Endothelial cell of umbilical vein (primary cell): ENCODE measurements at regions not wholly inside any gene's neighbourhood (a gene's known extent, or its start where the extent isn't known, plus 50 kb on each side); places are given as distances from the start of the nearest gene placed in this dataset.

ENCODE experiments used
- BruUV-seq: library from RNA; stranded (reverse); fragments of 400-500 nt; replicated peaks from 2 replicates; lab custom pipeline; 2021; lab: Mats Ljungman, UMichigan
- CTCF ChIA-PET: fragments of 300-600, 350-600 bp; sonication (Branson Sonifier 250); formaldehyde crosslinking; loops from one replicate; lab custom pipeline; 2021; ENCODE audit warnings: antibody characterized with exemption, inconsistent platforms; lab: Charles Lee
- POLR2A ChIA-PET: fragments of 300-600, 350-600 bp; sonication (Branson Sonifier 250); formaldehyde crosslinking; loops from one replicate; lab custom pipeline; 2021; ENCODE audit warnings: antibody characterized with exemption, inconsistent platforms; lab: Charles Lee
- DNase-seq: peaks from one replicate; pipeline ENCODE4 v3.0.0-alpha.2; 2011; ENCODE audit warnings: low read depth, low spot score
- FAIRE-seq: peaks from 2 replicates; lab custom pipeline; 2011; peaks lifted over from hg19 to GRCh38; lab: Jason Lieb, UNC
- H2AFZ ChIP-seq: 2 replicates; pipeline ENCODE4 v1.6.0; 2012; ENCODE audit warnings: low read depth, low read length, control low read depth, inconsistent platforms
- H3K27ac ChIP-seq: 2 replicates; pipeline ENCODE4 v1.5.1; 2011; ENCODE audit warnings: low read depth, mild to moderate bottlenecking, control low read depth, low read length, moderate library complexity; ENCODE audit not compliant: insufficient read depth
- H3K27me3 ChIP-seq, 2 experiments: 2 replicates each; pipeline versions ENCODE4 v1.6.0 to v1.6.1; 2011; ENCODE audit warnings: low read length in 2 of 2, mixed read lengths in 1 of 2; ENCODE audit not compliant: control insufficient read depth in 2 of 2, insufficient read depth in 2 of 2
- H3K36me3 ChIP-seq, 2 experiments: 2 replicates in 1 of 2; 3 replicates in 1 of 2; pipeline ENCODE4 v1.5.1; 2011; ENCODE audit warnings: low read length in 2 of 2, mild to moderate bottlenecking in 1 of 2, moderate library complexity in 1 of 2; ENCODE audit not compliant: control insufficient read depth in 2 of 2, insufficient read depth in 2 of 2; ENCODE audit errors: extremely low read depth in 1 of 2
- H3K4me1 ChIP-seq: 3 replicates; pipeline ENCODE4 v1.5.1; 2011; ENCODE audit warnings: mild to moderate bottlenecking, low read length; ENCODE audit not compliant: control insufficient read depth, insufficient read depth; ENCODE audit errors: extremely low read depth
- H3K4me2 ChIP-seq: 2 replicates; pipeline ENCODE4 v1.6.1; 2011; ENCODE audit warnings: low read length, control low read depth, mixed read lengths; ENCODE audit not compliant: insufficient read depth
- H3K4me3 ChIP-seq, 3 experiments: fragments of 200-600 bp in 1 of 3; sonication (generic), shearing (Covaris generic) in 1 of 3; replicated peaks in 1 of 3; 2 replicates each; pipeline ENCODE4 v1.5.1; 2011 to 2016; ENCODE audit warnings: control low read depth in 3 of 3, low read length in 3 of 3, mild to moderate bottlenecking in 2 of 3, inconsistent platforms in 1 of 3, low read depth in 1 of 3, moderate library complexity in 1 of 3; ENCODE audit not compliant: insufficient read depth in 1 of 3
- H3K79me2 ChIP-seq: 2 replicates; pipeline ENCODE4 v1.6.0; 2012; ENCODE audit warnings: low read length, inconsistent platforms; ENCODE audit not compliant: control insufficient read depth, insufficient read depth
- H3K9ac ChIP-seq: replicated peaks from 2 replicates; pipeline ENCODE3; 2011; ENCODE audit warnings: low read length, control low read depth; ENCODE audit not compliant: insufficient read depth; ENCODE audit errors: extremely low read depth
- H3K9me1 ChIP-seq: replicated peaks from 3 replicates; pipeline ENCODE4 v1.6.0; 2011; ENCODE audit warnings: mild to moderate bottlenecking, low read length; ENCODE audit not compliant: control insufficient read depth, insufficient read depth; ENCODE audit errors: extremely low read depth
- H3K9me3 ChIP-seq: replicated peaks from 2 replicates; pipeline ENCODE4 v1.5.1; 2012; ENCODE audit warnings: low read length, inconsistent platforms; ENCODE audit not compliant: control insufficient read depth, insufficient read depth
- H4K20me1 ChIP-seq: replicated peaks from 2 replicates; pipeline ENCODE3; 2011; ENCODE audit warnings: mild to moderate bottlenecking, low read length; ENCODE audit not compliant: control insufficient read depth, insufficient read depth; ENCODE audit errors: extremely low read depth
- FOS ChIP-seq: IDR thresholded peaks from 2 replicates; pipeline ENCODE4 v1.6.1; 2011; ENCODE audit warnings: mild to moderate bottlenecking, low read length, moderate library complexity, borderline replicate concordance; ENCODE audit not compliant: insufficient read depth
- JUN ChIP-seq: IDR thresholded peaks from 2 replicates; pipeline ENCODE4 v1.6.1; 2011; ENCODE audit warnings: borderline replicate concordance, low read depth; ENCODE audit not compliant: insufficient read length, insufficient read depth
- MYC ChIP-seq: IDR thresholded peaks from one replicate; pipeline ENCODE4 v1.6.1; 2011; ENCODE audit warnings: mild to moderate bottlenecking, low read depth, low read length
- dilution Hi-C: fragments of 300-500 bp; cut with MboI; formaldehyde crosslinking; loops from one replicate; pipeline ENCODE4 v1.15.0; 2019; ENCODE audit warnings: low sequenced_read_pairs; ENCODE audit not compliant: extremely low pct_ligation_motif_present
- intact Hi-C: fragments of 100-400 bp; cut with micrococcal nuclease; formaldehyde crosslinking; loops from one replicate; pipeline ENCODE4 v1.10.0; 2022
- TF ChIP-seq, protein P1 (sequence below): IDR thresholded peaks from 2 replicates; pipeline ENCODE4 v1.6.1; 2011; ENCODE audit not compliant: insufficient read depth, insufficient read length
- TF ChIP-seq, protein P2 (sequence below), 2 donors: IDR thresholded peaks; 1 replicate in 1 of 2; 2 replicates in 1 of 2; pipeline ENCODE4 v1.5.1; 2011; ENCODE audit warnings: low read length in 2 of 2, mild to moderate bottlenecking in 2 of 2, moderate library complexity in 2 of 2, control low read depth in 1 of 2, inconsistent platforms in 1 of 2, low read depth in 1 of 2; ENCODE audit not compliant: insufficient read depth in 1 of 2; ENCODE audit errors: extremely low read depth in 1 of 2

- Histone ChIP-seq H4K20me1 (no peaks in the 10 kb centered on the region), H3K4me2 (no peak overlapping the region), H3K79me2 (no peaks in the 10 kb centered on the region), H3K9me1 (no peaks in the 10 kb centered on the region), H2AFZ (no peak overlapping the region), H3K4me3 (no peak overlapping the region), H3K4me1 (no peaks in the 10 kb centered on the region), H3K36me3 (no peaks in the 10 kb centered on the region), H3K9me3 (no peaks in the 10 kb centered on the region), H3K27me3 (no peaks in the 10 kb centered on the region), H3K9ac (no peak overlapping the region), H3K27ac (no peak overlapping the region)
- BruUV-seq, result no TSS peak
- dilution Hi-C loops, result no loop called here
- FAIRE-seq, result peak; percentile 80
- POLR2A ChIA-PET, result no interaction called here
- CTCF ChIA-PET, result interaction anchor here (0.6 to 5.6 kb wide), 8 partner anchors 9 to 1335 kb away, joined by 3 to 137 read pairs (median 6); no protein-coding TSS in a partner anchor
- TF ChIP-seq, protein P1, sequence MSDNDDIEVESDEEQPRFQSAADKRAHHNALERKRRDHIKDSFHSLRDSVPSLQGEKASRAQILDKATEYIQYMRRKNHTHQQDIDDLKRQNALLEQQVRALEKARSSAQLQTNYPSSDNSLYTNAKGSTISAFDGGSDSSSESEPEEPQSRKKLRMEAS, result no peak
- TF ChIP-seq, protein P2, sequence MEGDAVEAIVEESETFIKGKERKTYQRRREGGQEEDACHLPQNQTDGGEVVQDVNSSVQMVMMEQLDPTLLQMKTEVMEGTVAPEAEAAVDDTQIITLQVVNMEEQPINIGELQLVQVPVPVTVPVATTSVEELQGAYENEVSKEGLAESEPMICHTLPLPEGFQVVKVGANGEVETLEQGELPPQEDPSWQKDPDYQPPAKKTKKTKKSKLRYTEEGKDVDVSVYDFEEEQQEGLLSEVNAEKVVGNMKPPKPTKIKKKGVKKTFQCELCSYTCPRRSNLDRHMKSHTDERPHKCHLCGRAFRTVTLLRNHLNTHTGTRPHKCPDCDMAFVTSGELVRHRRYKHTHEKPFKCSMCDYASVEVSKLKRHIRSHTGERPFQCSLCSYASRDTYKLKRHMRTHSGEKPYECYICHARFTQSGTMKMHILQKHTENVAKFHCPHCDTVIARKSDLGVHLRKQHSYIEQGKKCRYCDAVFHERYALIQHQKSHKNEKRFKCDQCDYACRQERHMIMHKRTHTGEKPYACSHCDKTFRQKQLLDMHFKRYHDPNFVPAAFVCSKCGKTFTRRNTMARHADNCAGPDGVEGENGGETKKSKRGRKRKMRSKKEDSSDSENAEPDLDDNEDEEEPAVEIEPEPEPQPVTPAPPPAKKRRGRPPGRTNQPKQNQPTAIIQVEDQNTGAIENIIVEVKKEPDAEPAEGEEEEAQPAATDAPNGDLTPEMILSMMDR (IDR thresholded peaks at IDR 0.05; ENCODE audit: extremely low read depth in 1 of 2, insufficient read depth in 1 of 2, low read depth in 1 of 2, low read length in 2 of 2), result peak; percentile 69 to 74
- TF ChIP-seq JUN (no peak), MYC (no peak), FOS (no peak)
- DNase-seq, result peak; percentile 77
- intact Hi-C loops, result loop anchor here (1.0 to 5.0 kb wide), 4 partner anchors 310 to 1590 kb away; partner anchors contain the start of gene ZNF462
These were observed 110.7 kb upstream of the RAD23B start for GRCh38 chr9:107172160-107172978.
